HEK293 (cell line): ENCODE measurements at regions not wholly inside any gene's neighbourhood (a gene's known extent, or its start where the extent isn't known, plus 50 kb on each side); places are given as distances from the start of the nearest gene placed in this dataset.

Source experiments
- CTCF ChIA-PET: fragments of 350-600 bp; formaldehyde crosslinking; extraction: SDS; loops from one replicate; lab custom pipeline; 2021; ENCODE audit warnings: antibody characterized with exemption; lab: Yijun Ruan, JAX
- POLR2A ChIA-PET: fragments of 300-600 bp; formaldehyde crosslinking; extraction: SDS; loops from one replicate; lab custom pipeline; 2020; ENCODE audit warnings: antibody characterized with exemption, inconsistent platforms; lab: Yijun Ruan, JAX
- H3K27ac ChIP-seq: fragments of 200-500 bp; sonication (Bioruptor generic); 2 replicates; pipeline ENCODE4 v1.5.1; 2014; ENCODE audit warnings: low read depth, low read length, control low read depth, inconsistent platforms; ENCODE audit errors: extremely low read depth
- H3K36me3 ChIP-seq, 2 experiments: fragments of 200-500 bp in 1 of 2; sonication (Bioruptor generic) in 1 of 2; 1 replicate in 1 of 2; 2 replicates in 1 of 2; pipeline ENCODE4 v1.5.1; 2014 to 2017; ENCODE audit warnings: inconsistent platforms in 2 of 2, low read length in 2 of 2; ENCODE audit not compliant: control insufficient read depth in 2 of 2, insufficient read depth in 1 of 2
- H3K4me1 ChIP-seq: fragments of 200-500 bp; sonication (Bioruptor generic); 2 replicates; pipeline ENCODE4 v1.5.1; 2014; ENCODE audit warnings: mild to moderate bottlenecking, low read length, inconsistent platforms; ENCODE audit not compliant: control insufficient read depth, insufficient read depth
- H3K4me3 ChIP-seq: 2 replicates; pipeline ENCODE4 v1.5.1; 2011; ENCODE audit warnings: low read depth, mild to moderate bottlenecking, control low read depth, low read length, moderate library complexity
- H3K9me3 ChIP-seq: fragments of 200-500 bp; sonication (Bioruptor generic); 2 replicates; pipeline ENCODE4 v1.5.1; 2014; ENCODE audit warnings: low read depth, low read length, inconsistent platforms; ENCODE audit not compliant: control insufficient read depth, insufficient read depth
- FEZF1 ChIP-seq: fragments of 450-650 bp; formaldehyde crosslinking; IDR thresholded peaks from 2 replicates; pipeline ENCODE4 v1.5.1; 2016; ENCODE audit warnings: missing biosample characterization, missing genetic modification characterization
- KLF10 ChIP-seq: fragments of 450-650 bp; IDR thresholded peaks from 2 replicates; pipeline ENCODE4 v1.5.1; 2018; ENCODE audit warnings: missing biosample characterization, mild to moderate bottlenecking, missing genetic modification characterization
- SALL2 ChIP-seq: fragments of 450-650 bp; formaldehyde crosslinking; IDR thresholded peaks from 2 replicates; pipeline ENCODE4 v1.5.0; 2017; ENCODE audit warnings: missing biosample characterization, mild to moderate bottlenecking, missing genetic modification characterization, borderline replicate concordance
- ZBTB20 ChIP-seq: fragments of 450-650 bp; formaldehyde crosslinking; IDR thresholded peaks from 2 replicates; pipeline ENCODE4 v1.5.1; 2016; ENCODE audit warnings: missing biosample characterization, missing genetic modification characterization
- ZBTB21 ChIP-seq: fragments of 450-650 bp; formaldehyde crosslinking; IDR thresholded peaks from 2 replicates; pipeline ENCODE4 v1.5.1; 2017; ENCODE audit warnings: missing biosample characterization, missing genetic modification characterization
- ZBTB26 ChIP-seq: fragments of 450-650 bp; formaldehyde crosslinking; optimal IDR thresholded peaks from 2 replicates; pipeline ENCODE3; 2016; ENCODE audit warnings: missing biosample characterization, mild to moderate bottlenecking, missing genetic modification characterization
- ZBTB8A ChIP-seq: fragments of 450-650 bp; formaldehyde crosslinking; IDR thresholded peaks from 2 replicates; pipeline ENCODE4 v1.5.1; 2016; ENCODE audit warnings: missing biosample characterization, missing genetic modification characterization
- ZNF138 ChIP-seq: fragments of 450-650 bp; formaldehyde crosslinking; IDR thresholded peaks from 2 replicates; pipeline ENCODE4 v1.5.1; 2016; ENCODE audit warnings: missing biosample characterization, missing genetic modification characterization, borderline replicate concordance
- ZNF155 ChIP-seq: fragments of 450-650 bp; formaldehyde crosslinking; IDR thresholded peaks from 2 replicates; pipeline ENCODE4 v1.5.1; 2016; ENCODE audit warnings: missing biosample characterization, missing genetic modification characterization
- ZNF202 ChIP-seq: fragments of 450-650 bp; formaldehyde crosslinking; IDR thresholded peaks from 2 replicates; pipeline ENCODE4 v1.5.1; 2016; ENCODE audit warnings: missing biosample characterization, missing genetic modification characterization, borderline replicate concordance
- ZNF211 ChIP-seq: fragments of 450-650 bp; formaldehyde crosslinking; IDR thresholded peaks from 2 replicates; pipeline ENCODE4 v1.5.1; 2016; ENCODE audit warnings: low read depth, missing biosample characterization, missing genetic modification characterization
- ZNF214 ChIP-seq: fragments of 450-650 bp; formaldehyde crosslinking; IDR thresholded peaks from 2 replicates; pipeline ENCODE4 v1.5.1; 2017; ENCODE audit warnings: missing biosample characterization, mild to moderate bottlenecking, missing genetic modification characterization, borderline replicate concordance
- ZNF274 ChIP-seq, 2 experiments: fragments of 200-500 bp in 1 of 2; fragments of 450-650 bp in 1 of 2; sonication (Bioruptor generic) in 1 of 2; formaldehyde crosslinking in 1 of 2; IDR thresholded peaks; 2 replicates each; pipeline versions ENCODE4 v1.5.1 to v1.6.1; 2014 to 2016; ENCODE audit warnings: borderline replicate concordance in 1 of 2, inconsistent platforms in 1 of 2, low read length in 1 of 2, missing biosample characterization in 1 of 2, missing genetic modification characterization in 1 of 2
- ZNF391 ChIP-seq: fragments of 450-650 bp; formaldehyde crosslinking; IDR thresholded peaks from 2 replicates; pipeline ENCODE4 v1.5.1; 2016; ENCODE audit warnings: low read depth, missing biosample characterization, missing genetic modification characterization, borderline replicate concordance
- ZNF529 ChIP-seq: fragments of 450-650 bp; formaldehyde crosslinking; IDR thresholded peaks from 2 replicates; pipeline ENCODE4 v1.5.1; 2017; ENCODE audit warnings: missing genetic modification characterization, missing biosample characterization; ENCODE audit not compliant: insufficient replicate concordance
- ZNF610 ChIP-seq: fragments of 450-650 bp; formaldehyde crosslinking; IDR thresholded peaks from 2 replicates; pipeline ENCODE4 v1.5.1; 2016; ENCODE audit warnings: missing biosample characterization, missing genetic modification characterization, borderline replicate concordance
- ZNF621 ChIP-seq: fragments of 450-650 bp; formaldehyde crosslinking; IDR thresholded peaks from 2 replicates; pipeline ENCODE4 v1.5.1; 2017; ENCODE audit warnings: missing biosample characterization, missing genetic modification characterization
- ZNF623 ChIP-seq: fragments of 450-650 bp; formaldehyde crosslinking; IDR thresholded peaks from 2 replicates; pipeline ENCODE4 v1.5.1; 2016; ENCODE audit warnings: missing biosample characterization, missing genetic modification characterization
- ZNF692 ChIP-seq: fragments of 450-650 bp; formaldehyde crosslinking; IDR thresholded peaks from 2 replicates; pipeline ENCODE4 v1.5.1; 2016; ENCODE audit warnings: missing biosample characterization, missing genetic modification characterization
- ZNF701 ChIP-seq: fragments of 450-650 bp; formaldehyde crosslinking; IDR thresholded peaks from 2 replicates; pipeline ENCODE4 v1.5.1; 2016; ENCODE audit warnings: missing biosample characterization, missing genetic modification characterization
- ZNF707 ChIP-seq: fragments of 450-650 bp; formaldehyde crosslinking; IDR thresholded peaks from 2 replicates; pipeline ENCODE4 v1.5.1; 2016; ENCODE audit warnings: missing biosample characterization, missing genetic modification characterization
- ZNF777 ChIP-seq: fragments of 450-650 bp; formaldehyde crosslinking; IDR thresholded peaks from 2 replicates; pipeline ENCODE4 v1.5.1; 2017; ENCODE audit warnings: missing biosample characterization, missing genetic modification characterization, borderline replicate concordance
- ZSCAN23 ChIP-seq: fragments of 450-650 bp; formaldehyde crosslinking; IDR thresholded peaks from 2 replicates; pipeline ENCODE4 v1.5.1; 2016; ENCODE audit warnings: missing biosample characterization, missing genetic modification characterization

- Histone ChIP-seq H3K27ac (no peak overlapping the region), H3K36me3 (no peaks in the 10 kb centered on the region), H3K9me3 (no peaks in the 10 kb centered on the region), H3K4me3 (no peak overlapping the region), H3K4me1 (no peaks in the 10 kb centered on the region)
- POLR2A ChIA-PET = no interaction called here
- CTCF ChIA-PET = no interaction called here
- TF ChIP-seq ZBTB26 (no peak), ZBTB8A (no peak), KLF10 (tag by site-specific recombination) (no peak), ZNF692 (tag by site-specific recombination) (no peak), ZNF202 (tag by site-specific recombination) (no peak), ZNF274 (IDR thresholded peaks at IDR 0.05; ENCODE audit: low read length) (no peak), ZNF274 (tag by site-specific recombination; IDR thresholded peaks at IDR 0.05; ENCODE audit: borderline replicate concordance) (no peak), ZBTB20 (tag by site-specific recombination) (no peak), ZNF529 (tag by site-specific recombination) (no peak), ZNF777 (tag by site-specific recombination) (no peak), SALL2 (tag by site-specific recombination) (no peak), ZNF138 (tag by site-specific recombination) (no peak), ZNF391 (tag by site-specific recombination) (no peak), ZNF214 (tag by site-specific recombination) (no peak), ZNF155 (no peak), ZNF701 (tag by site-specific recombination) (no peak), ZBTB21 (tag by site-specific recombination) (no peak), ZNF610 (tag by site-specific recombination) (no peak), ZSCAN23 (tag by site-specific recombination) (no peak), ZNF623 (tag by site-specific recombination) (no peak), FEZF1 (tag by site-specific recombination) (no peak)
- TF ChIP-seq, all 188 proteins: peak for 0
Observed at GRCh38 chr5:26763215-26763614, 275.2 kb downstream of the CDH9 start.

GRCh38 chr5:26761446-26761845 is 276.9 kb downstream of the CDH9 start:
- H3K36me3 ChIP-seq = no peaks in the 10 kb centered on the region
- TF ChIP-seq ZNF621 (tag by site-specific recombination) = no peak
- TF ChIP-seq ZNF707 = no peak
- no peak for TF ChIP-seq ZNF211 (tag by site-specific recombination)
- POLR2A ChIA-PET = no interaction called here
- no peak overlapping the region for H3K27ac ChIP-seq
- no peaks in the 10 kb centered on the region for H3K9me3 ChIP-seq
- H3K4me1 ChIP-seq = no peaks in the 10 kb centered on the region
- no peak overlapping the region for H3K4me3 ChIP-seq
- CTCF ChIA-PET = interaction anchor here (0.6 to 0.7 kb wide), 2 partner anchors 9 to 15 kb away, joined by 3 to 4 read pairs; no protein-coding TSS in a partner anchor
